ENCODE measurements at regions not wholly inside any gene's neighbourhood (a gene's known extent, or its start where the extent isn't known, plus 50 kb on each side); places are given as distances from the start of the nearest gene placed in this dataset.

GRCh38 chr4:133588306-133588705 is 439.2 kb downstream of the PCDH10 start:
- H4K20me1 ChIP-seq, result no peaks in the 10 kb centered on the region; a peak in 2 of 22 replicates
- H3K4me3 ChIP-seq, result no peak overlapping the region
- no peak overlapping the region for H3K27ac ChIP-seq
- no peaks in the 10 kb centered on the region for H3K27me3 ChIP-seq
- H3K4me1 ChIP-seq, result peaks cover 0 to 17% (median 0%) of the 10 kb centered on the region in 10 experiments; a peak in 6 of 20 replicates
- no peak overlapping the region for H3K4me2 ChIP-seq
- no peak for TF ChIP-seq Cebpa-rat (IDR thresholded peaks at IDR 0.05)
- no peaks in the 10 kb centered on the region for H3K36me3 ChIP-seq
- no peaks in the 10 kb centered on the region for H3K9me3 ChIP-seq (replicated peaks in 1 of 11)
- no peak overlapping the region for H3K9ac ChIP-seq

- H3K9ac ChIP-seq, result no peak overlapping the region
- H3K27me3 ChIP-seq, result no peaks in the 10 kb centered on the region
- H3K36me3 ChIP-seq, result no peaks in the 10 kb centered on the region
- no peaks in the 10 kb centered on the region for H3K9me3 ChIP-seq (replicated peaks in 1 of 11)
- no peak overlapping the region for H3K27ac ChIP-seq
- peak overlapping the region in 3 of 11 experiments; percentile 34 to 60 (median 54); a peak in 5 of 22 replicates for H3K4me2 ChIP-seq
- H3K4me1 ChIP-seq, result peaks cover 0 to 17% (median 0%) of the 10 kb centered on the region in 10 experiments; a peak in 6 of 20 replicates
- no peak for TF ChIP-seq Cebpa-rat (IDR thresholded peaks at IDR 0.05)
- no peaks in the 10 kb centered on the region; a peak in 2 of 22 replicates for H4K20me1 ChIP-seq
- H3K4me3 ChIP-seq, result no peak overlapping the region
Measured at GRCh38 chr4:133585323-133585722, 436.2 kb downstream of the PCDH10 start.

GRCh38 chr4:133584714-133585113 is 435.6 kb downstream of the PCDH10 start:
- Histone ChIP-seq H3K27me3 (no peaks in the 10 kb centered on the region), H3K36me3 (no peaks in the 10 kb centered on the region), H3K9ac (no peak overlapping the region), H3K4me3 (no peak overlapping the region), H4K20me1 (no peaks in the 10 kb centered on the region; a peak in 2 of 22 replicates), H3K4me2 (no peak overlapping the region), H3K27ac (no peak overlapping the region), H3K4me1 (peaks cover 0 to 17% (median 0%) of the 10 kb centered on the region in 10 experiments; a peak in 6 of 20 replicates), H3K9me3 (replicated peaks in 1 of 11) (no peaks in the 10 kb centered on the region)
- no peak for TF ChIP-seq Cebpa-rat (IDR thresholded peaks at IDR 0.05)

- Histone ChIP-seq H3K4me2 (no peak overlapping the region), H3K27me3 (no peaks in the 10 kb centered on the region), H3K27ac (no peak overlapping the region), H4K20me1 (no peaks in the 10 kb centered on the region; a peak in 2 of 22 replicates), H3K9ac (no peak overlapping the region), H3K9me3 (replicated peaks in 1 of 11) (no peaks in the 10 kb centered on the region), H3K4me1 (peaks cover 0 to 17% (median 0%) of the 10 kb centered on the region in 10 experiments; a peak in 6 of 20 replicates), H3K36me3 (no peaks in the 10 kb centered on the region), H3K4me3 (no peak overlapping the region)
- no peak for TF ChIP-seq Cebpa-rat (IDR thresholded peaks at IDR 0.05)
Measured at GRCh38 chr4:133581996-133582619, 433.0 kb downstream of the PCDH10 start.

GRCh38 chr4:133574248-133574647 is 425.2 kb downstream of the PCDH10 start:
- Histone ChIP-seq H3K9me3 (replicated peaks in 1 of 11) (no peaks in the 10 kb centered on the region), H3K27ac (no peak overlapping the region), H3K27me3 (no peaks in the 10 kb centered on the region), H3K36me3 (no peaks in the 10 kb centered on the region), H3K4me2 (no peak overlapping the region), H4K20me1 (no peaks in the 10 kb centered on the region), H3K4me3 (no peak overlapping the region), H3K9ac (no peak overlapping the region), H3K4me1 (no peaks in the 10 kb centered on the region)
- no peak for TF ChIP-seq Cebpa-rat (IDR thresholded peaks at IDR 0.05)

GRCh38 chr4:133565379-133565778 is 416.3 kb downstream of the PCDH10 start:
- no peaks in the 10 kb centered on the region for H4K20me1 ChIP-seq
- no peaks in the 10 kb centered on the region for H3K27me3 ChIP-seq
- no peaks in the 10 kb centered on the region for H3K36me3 ChIP-seq
- H3K27ac ChIP-seq, result no peak overlapping the region
- H3K9me3 ChIP-seq (replicated peaks in 1 of 11), result no peaks in the 10 kb centered on the region
- no peak for TF ChIP-seq Cebpa-rat (IDR thresholded peaks at IDR 0.05)
- H3K4me2 ChIP-seq, result no peak overlapping the region
- no peak overlapping the region for H3K9ac ChIP-seq
- no peaks in the 10 kb centered on the region for H3K4me1 ChIP-seq
- H3K4me3 ChIP-seq, result no peak overlapping the region

- Histone ChIP-seq H3K4me1 (no peaks in the 10 kb centered on the region), H3K27me3 (no peaks in the 10 kb centered on the region), H3K4me2 (no peak overlapping the region), H3K36me3 (no peaks in the 10 kb centered on the region), H3K9ac (no peak overlapping the region), H4K20me1 (no peaks in the 10 kb centered on the region), H3K4me3 (no peak overlapping the region), H3K9me3 (replicated peaks in 1 of 11) (no peaks in the 10 kb centered on the region), H3K27ac (no peak overlapping the region)
- TF ChIP-seq Cebpa-rat (IDR thresholded peaks at IDR 0.05), result no peak
Measured at GRCh38 chr4:133559987-133560386, 410.9 kb downstream of the PCDH10 start.

- no peaks in the 10 kb centered on the region for H3K36me3 ChIP-seq
- no peak overlapping the region for H3K4me3 ChIP-seq
- H3K9me3 ChIP-seq (replicated peaks in 1 of 11), result no peaks in the 10 kb centered on the region
- no peak overlapping the region for H3K4me2 ChIP-seq
- no peaks in the 10 kb centered on the region for H4K20me1 ChIP-seq
- no peak overlapping the region for H3K27ac ChIP-seq
- TF ChIP-seq Cebpa-rat (IDR thresholded peaks at IDR 0.05), result no peak
- no peaks in the 10 kb centered on the region for H3K4me1 ChIP-seq
- H3K9ac ChIP-seq, result no peak overlapping the region
- H3K27me3 ChIP-seq, result no peaks in the 10 kb centered on the region
Measured at GRCh38 chr4:133555671-133556070, 406.6 kb downstream of the PCDH10 start.

- no peak for TF ChIP-seq Cebpa-rat (IDR thresholded peaks at IDR 0.05)
- no peaks in the 10 kb centered on the region for H3K4me1 ChIP-seq
- H3K4me2 ChIP-seq, result no peak overlapping the region
- H3K4me3 ChIP-seq, result no peak overlapping the region
- H4K20me1 ChIP-seq, result no peaks in the 10 kb centered on the region
- no peak overlapping the region for H3K27ac ChIP-seq
- H3K27me3 ChIP-seq, result no peaks in the 10 kb centered on the region
- no peaks in the 10 kb centered on the region for H3K9me3 ChIP-seq (replicated peaks in 1 of 11)
- H3K9ac ChIP-seq, result no peak overlapping the region
- no peaks in the 10 kb centered on the region for H3K36me3 ChIP-seq
Measured at GRCh38 chr4:133550436-133550835, 401.3 kb downstream of the PCDH10 start.

- Histone ChIP-seq H3K36me3 (no peaks in the 10 kb centered on the region), H3K4me2 (no peak overlapping the region), H3K9ac (no peak overlapping the region), H3K4me1 (no peaks in the 10 kb centered on the region), H3K4me3 (no peak overlapping the region), H4K20me1 (no peaks in the 10 kb centered on the region), H3K9me3 (replicated peaks in 1 of 11) (no peaks in the 10 kb centered on the region), H3K27ac (no peak overlapping the region), H3K27me3 (no peaks in the 10 kb centered on the region)
- TF ChIP-seq Cebpa-rat (IDR thresholded peaks at IDR 0.05), result no peak
Measured at GRCh38 chr4:133544097-133544496, 395.0 kb downstream of the PCDH10 start.

Measured in BLaER1 treated with 17β-estradiol and CSF1 and Interleukin-3, amounts not matched to agents 10 nM and 100 nM (cell line).